ENCODE measurements at regions not wholly inside any gene's neighbourhood (a gene's known extent, or its start where the extent isn't known, plus 50 kb on each side); places are given as distances from the start of the nearest gene placed in this dataset.

- Histone ChIP-seq H3K27me3 (ENCODE audit: control insufficient read depth, insufficient read depth, low read length) (no peaks in the 10 kb centered on the region), H3K4me1 (ENCODE audit: control insufficient read depth, insufficient read depth, low read length) (no peaks in the 10 kb centered on the region), H3K27ac (ENCODE audit: low read depth, low read length) (no peak overlapping the region), H3K9me3 (ENCODE audit: control insufficient read depth, insufficient read depth, low read length) (no peaks in the 10 kb centered on the region), H3K9ac (ENCODE audit: low read depth, low read length) (no peak overlapping the region), H3K36me3 (ENCODE audit: control insufficient read depth, insufficient read depth, low read length) (no peaks in the 10 kb centered on the region), H3K4me3 (ENCODE audit: low read depth, low read length) (no peak overlapping the region)
These were observed 457.9 kb downstream of the ZSWIM6 start for GRCh38 chr5:61790007-61790406.

GRCh38 chr5:61790678-61791077 is 458.6 kb downstream of the ZSWIM6 start:
- H3K27ac ChIP-seq (ENCODE audit: low read depth, low read length): no peak overlapping the region
- H3K9me3 ChIP-seq (ENCODE audit: control insufficient read depth, insufficient read depth, low read length): no peaks in the 10 kb centered on the region
- H3K4me1 ChIP-seq (ENCODE audit: control insufficient read depth, insufficient read depth, low read length): no peaks in the 10 kb centered on the region
- H3K4me3 ChIP-seq (ENCODE audit: low read depth, low read length): no peak overlapping the region
- H3K36me3 ChIP-seq (ENCODE audit: control insufficient read depth, insufficient read depth, low read length): no peaks in the 10 kb centered on the region
- no peaks in the 10 kb centered on the region for H3K27me3 ChIP-seq (ENCODE audit: control insufficient read depth, insufficient read depth, low read length)
- no peak overlapping the region for H3K9ac ChIP-seq (ENCODE audit: low read depth, low read length)

- Histone ChIP-seq H3K4me3 (ENCODE audit: low read depth, low read length) (no peak overlapping the region), H3K9ac (ENCODE audit: low read depth, low read length) (no peak overlapping the region), H3K36me3 (ENCODE audit: control insufficient read depth, insufficient read depth, low read length) (no peaks in the 10 kb centered on the region), H3K27ac (ENCODE audit: low read depth, low read length) (no peak overlapping the region), H3K9me3 (ENCODE audit: control insufficient read depth, insufficient read depth, low read length) (no peaks in the 10 kb centered on the region), H3K27me3 (ENCODE audit: control insufficient read depth, insufficient read depth, low read length) (no peaks in the 10 kb centered on the region), H3K4me1 (ENCODE audit: control insufficient read depth, insufficient read depth, low read length) (no peaks in the 10 kb centered on the region)
These were observed 464.7 kb downstream of the ZSWIM6 start for GRCh38 chr5:61796773-61797172.

GRCh38 chr5:61800450-61800849 is 468.4 kb downstream of the ZSWIM6 start:
- H3K4me3 ChIP-seq (ENCODE audit: low read depth, low read length): no peak overlapping the region
- no peak overlapping the region for H3K27ac ChIP-seq (ENCODE audit: low read depth, low read length)
- H3K9me3 ChIP-seq (ENCODE audit: control insufficient read depth, insufficient read depth, low read length): no peaks in the 10 kb centered on the region
- H3K9ac ChIP-seq (ENCODE audit: low read depth, low read length): no peak overlapping the region
- no peaks in the 10 kb centered on the region for H3K27me3 ChIP-seq (ENCODE audit: control insufficient read depth, insufficient read depth, low read length)
- H3K4me1 ChIP-seq (ENCODE audit: control insufficient read depth, insufficient read depth, low read length): no peaks in the 10 kb centered on the region
- H3K36me3 ChIP-seq (ENCODE audit: control insufficient read depth, insufficient read depth, low read length): no peaks in the 10 kb centered on the region

GRCh38 chr5:61801174-61801573 is 469.1 kb downstream of the ZSWIM6 start:
- no peak overlapping the region for H3K9ac ChIP-seq (ENCODE audit: low read depth, low read length)
- no peak overlapping the region for H3K4me3 ChIP-seq (ENCODE audit: low read depth, low read length)
- no peaks in the 10 kb centered on the region for H3K36me3 ChIP-seq (ENCODE audit: control insufficient read depth, insufficient read depth, low read length)
- no peaks in the 10 kb centered on the region for H3K27me3 ChIP-seq (ENCODE audit: control insufficient read depth, insufficient read depth, low read length)
- H3K27ac ChIP-seq (ENCODE audit: low read depth, low read length): no peak overlapping the region
- H3K4me1 ChIP-seq (ENCODE audit: control insufficient read depth, insufficient read depth, low read length): no peaks in the 10 kb centered on the region
- H3K9me3 ChIP-seq (ENCODE audit: control insufficient read depth, insufficient read depth, low read length): no peaks in the 10 kb centered on the region

GRCh38 chr5:61802456-61802855 is 470.4 kb downstream of the ZSWIM6 start:
- Histone ChIP-seq H3K27ac (ENCODE audit: low read depth, low read length) (no peak overlapping the region), H3K9ac (ENCODE audit: low read depth, low read length) (no peak overlapping the region), H3K9me3 (ENCODE audit: control insufficient read depth, insufficient read depth, low read length) (no peaks in the 10 kb centered on the region), H3K36me3 (ENCODE audit: control insufficient read depth, insufficient read depth, low read length) (no peaks in the 10 kb centered on the region), H3K4me1 (ENCODE audit: control insufficient read depth, insufficient read depth, low read length) (no peaks in the 10 kb centered on the region), H3K27me3 (ENCODE audit: control insufficient read depth, insufficient read depth, low read length) (no peaks in the 10 kb centered on the region), H3K4me3 (ENCODE audit: low read depth, low read length) (no peak overlapping the region)

- Histone ChIP-seq H3K9me3 (ENCODE audit: control insufficient read depth, insufficient read depth, low read length) (no peaks in the 10 kb centered on the region), H3K36me3 (ENCODE audit: control insufficient read depth, insufficient read depth, low read length) (no peaks in the 10 kb centered on the region), H3K27ac (ENCODE audit: low read depth, low read length) (no peak overlapping the region), H3K4me3 (ENCODE audit: low read depth, low read length) (no peak overlapping the region), H3K4me1 (ENCODE audit: control insufficient read depth, insufficient read depth, low read length) (no peaks in the 10 kb centered on the region), H3K27me3 (ENCODE audit: control insufficient read depth, insufficient read depth, low read length) (no peaks in the 10 kb centered on the region), H3K9ac (ENCODE audit: low read depth, low read length) (no peak overlapping the region)
These were observed 473.0 kb downstream of the ZSWIM6 start for GRCh38 chr5:61805101-61805500.

GRCh38 chr5:61806491-61807020 is 474.5 kb downstream of the ZSWIM6 start:
- no peaks in the 10 kb centered on the region for H3K36me3 ChIP-seq (ENCODE audit: control insufficient read depth, insufficient read depth, low read length)
- H3K27ac ChIP-seq (ENCODE audit: low read depth, low read length): no peak overlapping the region
- no peaks in the 10 kb centered on the region for H3K4me1 ChIP-seq (ENCODE audit: control insufficient read depth, insufficient read depth, low read length)
- H3K4me3 ChIP-seq (ENCODE audit: low read depth, low read length): no peak overlapping the region
- no peaks in the 10 kb centered on the region for H3K27me3 ChIP-seq (ENCODE audit: control insufficient read depth, insufficient read depth, low read length)
- H3K9me3 ChIP-seq (ENCODE audit: control insufficient read depth, insufficient read depth, low read length): no peaks in the 10 kb centered on the region
- no peak overlapping the region for H3K9ac ChIP-seq (ENCODE audit: low read depth, low read length)

GRCh38 chr5:61808091-61808490 is 476.0 kb downstream of the ZSWIM6 start:
- Histone ChIP-seq H3K27ac (ENCODE audit: low read depth, low read length) (no peak overlapping the region), H3K4me3 (ENCODE audit: low read depth, low read length) (no peak overlapping the region), H3K9ac (ENCODE audit: low read depth, low read length) (no peak overlapping the region), H3K9me3 (ENCODE audit: control insufficient read depth, insufficient read depth, low read length) (no peaks in the 10 kb centered on the region), H3K4me1 (ENCODE audit: control insufficient read depth, insufficient read depth, low read length) (no peaks in the 10 kb centered on the region), H3K27me3 (ENCODE audit: control insufficient read depth, insufficient read depth, low read length) (no peaks in the 10 kb centered on the region), H3K36me3 (ENCODE audit: control insufficient read depth, insufficient read depth, low read length) (no peaks in the 10 kb centered on the region)

- H3K36me3 ChIP-seq (ENCODE audit: control insufficient read depth, insufficient read depth, low read length): no peaks in the 10 kb centered on the region
- no peaks in the 10 kb centered on the region for H3K4me1 ChIP-seq (ENCODE audit: control insufficient read depth, insufficient read depth, low read length)
- no peak overlapping the region for H3K27ac ChIP-seq (ENCODE audit: low read depth, low read length)
- no peaks in the 10 kb centered on the region for H3K27me3 ChIP-seq (ENCODE audit: control insufficient read depth, insufficient read depth, low read length)
- H3K9me3 ChIP-seq (ENCODE audit: control insufficient read depth, insufficient read depth, low read length): no peaks in the 10 kb centered on the region
- no peak overlapping the region for H3K9ac ChIP-seq (ENCODE audit: low read depth, low read length)
- no peak overlapping the region for H3K4me3 ChIP-seq (ENCODE audit: low read depth, low read length)
These were observed 476.9 kb downstream of the ZSWIM6 start for GRCh38 chr5:61808909-61809308.

- no peak overlapping the region for H3K4me3 ChIP-seq (ENCODE audit: low read depth, low read length)
- H3K27me3 ChIP-seq (ENCODE audit: control insufficient read depth, insufficient read depth, low read length): no peaks in the 10 kb centered on the region
- H3K9me3 ChIP-seq (ENCODE audit: control insufficient read depth, insufficient read depth, low read length): no peaks in the 10 kb centered on the region
- H3K27ac ChIP-seq (ENCODE audit: low read depth, low read length): no peak overlapping the region
- H3K36me3 ChIP-seq (ENCODE audit: control insufficient read depth, insufficient read depth, low read length): no peaks in the 10 kb centered on the region
- no peak overlapping the region for H3K9ac ChIP-seq (ENCODE audit: low read depth, low read length)
- no peaks in the 10 kb centered on the region for H3K4me1 ChIP-seq (ENCODE audit: control insufficient read depth, insufficient read depth, low read length)
These were observed 477.6 kb downstream of the ZSWIM6 start for GRCh38 chr5:61809651-61810050.

GRCh38 chr5:61811052-61811451 is 479.0 kb downstream of the ZSWIM6 start:
- H3K36me3 ChIP-seq (ENCODE audit: control insufficient read depth, insufficient read depth, low read length): no peaks in the 10 kb centered on the region
- no peak overlapping the region for H3K4me3 ChIP-seq (ENCODE audit: low read depth, low read length)
- H3K9ac ChIP-seq (ENCODE audit: low read depth, low read length): no peak overlapping the region
- no peaks in the 10 kb centered on the region for H3K9me3 ChIP-seq (ENCODE audit: control insufficient read depth, insufficient read depth, low read length)
- H3K27ac ChIP-seq (ENCODE audit: low read depth, low read length): no peak overlapping the region
- H3K27me3 ChIP-seq (ENCODE audit: control insufficient read depth, insufficient read depth, low read length): no peaks in the 10 kb centered on the region
- no peaks in the 10 kb centered on the region for H3K4me1 ChIP-seq (ENCODE audit: control insufficient read depth, insufficient read depth, low read length)
